GM20000 (cell line): ENCODE measurements at regions not wholly inside any gene's neighbourhood (a gene's known extent, or its start where the extent isn't known, plus 50 kb on each side); places are given as distances from the start of the nearest gene placed in this dataset.

Source experiments
- DNase-seq: peaks from one replicate; pipeline ENCODE4 v3.0.0; 2012; ENCODE audit warnings: low spot score
- CTCF ChIP-seq: IDR thresholded peaks from 2 replicates; pipeline ENCODE4 v1.5.1; 2012; ENCODE audit warnings: mild to moderate bottlenecking, control low read depth; ENCODE audit errors: extremely low read depth, missing control alignments

GRCh38 chr2:103875131-103875530, 978.8 kb upstream of the POU3F3 start:
- DNase-seq = no peak
- no peak for TF ChIP-seq CTCF

DNA sequence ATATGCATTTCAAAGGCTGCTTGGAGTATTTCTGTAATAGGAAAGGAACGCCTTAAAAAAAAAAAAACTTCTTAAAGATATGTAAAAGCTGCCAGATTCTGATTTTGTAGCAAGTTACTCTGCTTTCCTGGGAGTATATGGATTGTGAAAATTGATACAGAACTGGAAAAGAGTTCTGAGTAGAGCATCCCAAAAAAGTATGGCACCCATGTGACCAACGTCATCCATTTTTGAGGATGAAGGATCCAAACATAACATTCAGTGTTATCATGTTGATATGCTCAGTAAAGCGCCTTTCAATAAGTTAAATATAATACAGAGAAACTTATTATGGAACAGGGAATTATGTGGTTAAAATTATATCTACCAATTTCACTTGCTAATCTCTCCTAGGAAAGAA, 978.4 kb upstream of the POU3F3 start:
- TF ChIP-seq CTCF = no peak
- DNase-seq = no peak

GRCh38 chr2:103876611-103877010, 977.3 kb upstream of the POU3F3 start:
- no peak for DNase-seq
- TF ChIP-seq CTCF = no peak

GRCh38 chr2:103879101-103879500, 974.8 kb upstream of the POU3F3 start:
- TF ChIP-seq CTCF = no peak
- no peak for DNase-seq

DNA sequence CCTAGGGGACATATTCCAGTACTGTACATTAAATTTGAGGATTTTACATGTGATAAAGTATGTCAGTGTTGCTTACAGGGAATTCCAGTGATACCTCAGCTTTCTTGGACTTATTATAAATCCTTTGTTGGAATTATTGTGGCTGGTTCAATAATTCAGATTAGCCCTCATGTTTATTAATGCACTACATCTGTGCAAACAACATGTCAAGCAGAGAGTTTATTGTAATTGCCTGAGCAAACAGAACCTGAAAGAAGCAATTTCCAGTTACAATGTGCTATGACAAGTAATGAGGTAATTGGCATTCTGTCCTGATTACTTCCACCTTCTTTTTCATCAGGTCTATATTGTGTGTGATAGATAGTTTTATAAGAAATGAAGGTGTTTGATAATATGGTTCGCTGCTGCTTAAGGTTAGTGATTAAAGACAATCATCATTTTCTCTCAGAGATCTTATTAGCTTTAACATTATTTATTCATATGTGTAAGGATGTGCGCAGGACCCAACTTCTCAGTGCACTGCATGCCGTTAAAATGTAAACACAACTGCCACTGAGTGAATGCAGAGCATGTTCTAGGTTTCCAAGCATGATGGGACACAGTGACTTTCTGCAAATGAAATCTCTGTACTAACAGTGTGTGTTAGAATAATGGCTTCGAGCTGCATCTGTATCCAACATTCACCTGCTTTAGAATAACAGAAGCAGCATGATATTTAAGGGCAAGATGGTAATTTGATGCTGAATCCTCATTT, 973.7 kb upstream of the POU3F3 start:
- no peak for TF ChIP-seq CTCF
- DNase-seq = no peak

GRCh38 chr2:103887625-103888024, 966.3 kb upstream of the POU3F3 start:
- no peak for TF ChIP-seq CTCF

GRCh38 chr2:103896182-103896581, 957.7 kb upstream of the POU3F3 start:
- TF ChIP-seq CTCF = no peak

More at GRCh38 chr2:103887625-103888024, 966.3 kb upstream of the POU3F3 start:
- DNase-seq = no peak

More at GRCh38 chr2:103896182-103896581, 957.7 kb upstream of the POU3F3 start:
- DNase-seq = no peak
